Activated CD8-positive, alpha-beta T cell treated with anti-CD3 and anti-CD28 coated beads for 36 hours (primary cell): ENCODE measurements at regions not wholly inside any gene's neighbourhood (a gene's known extent, or its start where the extent isn't known, plus 50 kb on each side); places are given as distances from the start of the nearest gene placed in this dataset.

ENCODE experiments used
- ATAC-seq: fragments of 200-7000 bp; cut with Tn5 transposase; one replicate; pipeline ENCODE4 v1.10.0; 2021; ENCODE audit warnings: mild to moderate bottlenecking, moderate library complexity
- CTCF ChIA-PET: fragments of 350-600 bp; sonication (Branson Sonifier 250); formaldehyde crosslinking; loops from one replicate; lab custom pipeline; 2021; ENCODE audit warnings: antibody characterized with exemption; lab: Charles Lee
- POLR2A ChIA-PET: fragments of 350-600 bp; sonication (Branson Sonifier 250); formaldehyde crosslinking; loops from one replicate; lab custom pipeline; 2021; ENCODE audit warnings: antibody characterized with exemption; lab: Charles Lee
- DNase-seq: peaks from one replicate; pipeline ENCODE4 v3.0.0-alpha.2; 2020
- H3K27ac Mint-ChIP-seq: one replicate; pipeline ENCODE4 v1.8.0; 2021; ENCODE audit warnings: mild to moderate bottlenecking, mixed read lengths
- H3K27me3 Mint-ChIP-seq: one replicate; pipeline ENCODE4 v1.8.0; 2021; ENCODE audit warnings: mixed read lengths
- H3K36me3 Mint-ChIP-seq: one replicate; pipeline ENCODE4 v1.8.0; 2021; ENCODE audit warnings: low read depth, mixed read lengths
- H3K4me1 Mint-ChIP-seq: one replicate; pipeline ENCODE4 v1.8.0; 2021; ENCODE audit warnings: low read depth, mixed read lengths
- H3K4me3 Mint-ChIP-seq: one replicate; pipeline ENCODE4 v1.8.0; 2021; ENCODE audit warnings: mild to moderate bottlenecking, moderate library complexity, mixed read lengths
- H3K9me3 Mint-ChIP-seq: one replicate; pipeline ENCODE4 v1.8.0; 2021; ENCODE audit warnings: mixed read lengths
- CTCF ChIP-seq: fragments of 200-600 bp; IDR thresholded peaks from one replicate; pipeline ENCODE4 v1.8.0; 2022; ENCODE audit warnings: antibody characterized with exemption, mild to moderate bottlenecking
- intact Hi-C: fragments of 100-400 bp; cut with micrococcal nuclease; formaldehyde crosslinking; loops from one replicate; pipeline ENCODE4 v1.10.0; 2022

DNA sequence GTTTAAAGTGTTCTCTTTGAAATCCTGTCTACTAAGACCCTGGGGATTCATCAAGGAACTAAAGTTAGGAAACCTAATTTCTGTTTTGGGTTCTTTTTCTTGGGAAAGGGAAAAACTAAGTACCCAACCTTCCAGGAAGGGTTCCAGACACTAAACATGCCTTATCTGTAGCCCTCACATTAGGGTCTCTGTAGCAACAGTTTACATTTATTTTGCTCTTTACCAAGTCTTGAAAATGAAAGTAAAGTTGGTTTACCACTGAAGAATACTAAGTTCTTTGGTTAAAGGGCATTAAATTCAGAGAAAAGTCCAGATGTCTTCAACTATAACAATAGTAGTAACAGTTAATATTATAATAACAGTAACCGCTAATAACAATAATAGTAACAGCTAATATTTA, 207.5 kb upstream of the CDKN3 start:
- DNase-seq, result no peak
- Mint-ChIP-seq H3K4me3 (no peak overlapping the region), H3K27me3 (peaks cover 1% of the 10 kb centered on the region), H3K4me1 (peaks cover 4% of the 10 kb centered on the region), H3K9me3 (no peaks in the 10 kb centered on the region), H3K36me3 (no peaks in the 10 kb centered on the region), H3K27ac (no peak overlapping the region)
- no peak for TF ChIP-seq CTCF
- ChIA-PET POLR2A (no interaction called here), CTCF (no interaction called here)
- no peak for ATAC-seq
- intact Hi-C loops, result no loop called here

DNA sequence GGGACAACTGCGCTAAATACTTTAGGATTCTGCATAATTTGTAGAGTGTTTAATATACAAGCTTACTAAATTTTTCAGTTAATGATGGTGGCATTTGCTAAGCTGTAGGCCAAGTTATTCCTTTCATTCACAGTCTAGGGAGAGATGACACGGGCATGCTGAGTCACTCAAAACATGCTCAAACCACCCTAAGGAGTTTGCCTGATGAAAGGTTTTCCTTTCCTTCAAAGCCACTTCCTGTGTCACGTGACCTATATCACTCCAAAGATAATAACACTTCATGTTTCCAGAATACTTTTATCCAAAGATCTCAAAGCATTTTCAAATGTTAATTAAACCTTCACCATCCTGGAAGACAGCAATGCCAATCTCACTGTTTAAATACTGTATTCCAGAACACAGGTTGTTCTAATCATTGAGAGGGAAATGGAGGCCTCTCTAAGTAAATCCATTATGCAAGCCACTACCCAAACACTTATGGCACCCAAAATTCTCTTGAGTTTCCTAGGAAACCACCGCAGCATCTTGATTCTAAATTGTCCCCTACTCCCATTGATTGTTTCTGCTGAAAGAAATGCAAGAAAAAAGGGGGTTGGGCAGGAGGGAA, 207.0 kb upstream of the CDKN3 start:
- no peaks in the 10 kb centered on the region for H3K9me3 Mint-ChIP-seq
- intact Hi-C loops, result no loop called here
- no peaks in the 10 kb centered on the region for H3K36me3 Mint-ChIP-seq
- peaks cover 1% of the 10 kb centered on the region for H3K27me3 Mint-ChIP-seq
- POLR2A ChIA-PET, result no interaction called here
- ATAC-seq (no peak), DNase-seq (no peak)
- CTCF ChIA-PET, result no interaction called here
- TF ChIP-seq CTCF, result no peak
- H3K27ac Mint-ChIP-seq, result no peak overlapping the region
- H3K4me1 Mint-ChIP-seq, result peaks cover 4% of the 10 kb centered on the region
- H3K4me3 Mint-ChIP-seq, result no peak overlapping the region

GRCh38 chr14:54191846-54192245, 205.0 kb upstream of the CDKN3 start:
- peaks cover 4% of the 10 kb centered on the region for H3K4me1 Mint-ChIP-seq
- H3K36me3 Mint-ChIP-seq, result no peaks in the 10 kb centered on the region
- H3K27me3 Mint-ChIP-seq, result peaks cover 1% of the 10 kb centered on the region
- TF ChIP-seq CTCF, result no peak
- intact Hi-C loops, result no loop called here
- CTCF ChIA-PET, result interaction anchor here (0.6 kb wide), 1 partner anchor 151 kb away, joined by 3 read pairs; no protein-coding TSS in a partner anchor
- POLR2A ChIA-PET, result no interaction called here
- no peak overlapping the region for H3K27ac Mint-ChIP-seq
- no peak for DNase-seq
- no peak overlapping the region for H3K4me3 Mint-ChIP-seq
- H3K9me3 Mint-ChIP-seq, result no peaks in the 10 kb centered on the region
- no peak for ATAC-seq

DNA sequence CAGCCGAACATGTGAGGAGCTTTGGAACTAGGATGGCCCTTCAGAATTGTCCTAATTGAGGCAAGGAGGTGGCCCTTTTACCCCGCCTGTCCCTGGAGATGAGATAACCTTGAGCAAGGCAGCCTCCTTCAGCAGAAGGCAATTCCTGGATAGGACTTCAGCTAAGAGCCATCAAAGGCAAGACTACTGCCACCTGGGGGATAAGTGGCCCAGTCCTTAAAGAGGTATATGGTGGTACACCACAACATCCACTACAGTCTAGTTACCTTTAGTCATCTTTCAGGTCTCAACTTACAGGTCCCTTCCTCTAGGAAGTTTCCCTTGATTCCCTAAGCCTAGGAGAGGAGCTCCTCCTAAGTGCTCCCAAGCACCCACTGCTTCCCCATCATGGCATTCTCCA, 204.2 kb upstream of the CDKN3 start:
- Mint-ChIP-seq H3K9me3 (no peaks in the 10 kb centered on the region), H3K4me1 (peaks cover 4% of the 10 kb centered on the region), H3K36me3 (no peaks in the 10 kb centered on the region), H3K4me3 (no peak overlapping the region), H3K27ac (no peak overlapping the region), H3K27me3 (peaks cover 1% of the 10 kb centered on the region)
- intact Hi-C loops, result no loop called here
- no peak for DNase-seq
- ChIA-PET POLR2A (no interaction called here), CTCF (interaction anchor here (0.6 to 0.7 kb wide), 2 partner anchors 18 to 151 kb away, joined by 3 read pairs; no protein-coding TSS in a partner anchor)
- no peak for ATAC-seq
- no peak for TF ChIP-seq CTCF

DNA sequence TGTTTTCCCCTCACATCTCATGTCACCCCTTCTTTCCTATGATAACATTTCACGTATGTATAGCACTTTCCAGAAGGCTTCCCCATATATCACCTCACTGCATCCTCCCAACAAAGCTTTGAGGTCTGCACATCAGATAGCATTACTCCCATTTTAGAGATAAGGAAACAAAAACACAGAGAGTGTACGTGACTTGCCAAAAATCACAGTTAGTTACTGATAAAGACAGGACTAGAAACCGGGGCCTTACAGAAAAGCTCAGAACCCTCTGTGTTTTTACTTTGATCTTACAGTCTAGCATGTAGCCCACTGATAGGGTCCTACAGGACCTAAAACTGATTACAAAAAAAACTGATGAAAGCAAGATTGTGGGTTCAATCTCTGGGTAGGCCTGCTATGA, 202.9 kb upstream of the CDKN3 start:
- no peaks in the 10 kb centered on the region for H3K36me3 Mint-ChIP-seq
- ChIA-PET CTCF (interaction anchor here (1.4 kb wide), 1 partner anchor 19 kb away, joined by 3 read pairs; no protein-coding TSS in a partner anchor), POLR2A (no interaction called here)
- peaks cover 4% of the 10 kb centered on the region for H3K4me1 Mint-ChIP-seq
- H3K27ac Mint-ChIP-seq, result no peak overlapping the region
- DNase-seq, result no peak
- H3K9me3 Mint-ChIP-seq, result peaks cover 9% of the 10 kb centered on the region
- peaks cover 1% of the 10 kb centered on the region for H3K27me3 Mint-ChIP-seq
- no peak for ATAC-seq
- H3K4me3 Mint-ChIP-seq, result no peak overlapping the region
- intact Hi-C loops, result no loop called here
- TF ChIP-seq CTCF, result no peak
